OCI-LY1 (cell line): ENCODE measurements at regions not wholly inside any gene's neighbourhood (a gene's known extent, or its start where the extent isn't known, plus 50 kb on each side); places are given as distances from the start of the nearest gene placed in this dataset.

Experiments used
- H2AFZ ChIP-seq: fragments of 200-600 bp; sonication (generic), shearing (Covaris generic); 2 replicates; pipeline ENCODE4 v1.6.0; 2014; ENCODE audit warnings: antibody characterized with exemption, mild to moderate bottlenecking, low read length
- H3F3A ChIP-seq: fragments of 200-600 bp; sonication (generic), shearing (Covaris generic); 2 replicates; pipeline ENCODE4 v1.6.0; 2014; ENCODE audit warnings: mild to moderate bottlenecking, antibody characterized with exemption, low read length, moderate library complexity; ENCODE audit not compliant: insufficient read depth
- H3K27ac ChIP-seq: fragments of 200-600 bp; sonication (generic); 2 replicates; pipeline ENCODE4 v1.5.1; 2014; ENCODE audit warnings: low read length, mixed run types, mild to moderate bottlenecking, low read depth; ENCODE audit not compliant: poor library complexity, severe bottlenecking
- H3K27me3 ChIP-seq: fragments of 200-600 bp; sonication (generic); 2 replicates; pipeline ENCODE4 v1.6.0; 2014; ENCODE audit warnings: antibody characterized with exemption, mild to moderate bottlenecking, low read length, moderate library complexity; ENCODE audit not compliant: insufficient read depth
- H3K36me3 ChIP-seq: fragments of 200-600 bp; sonication (generic); 2 replicates; pipeline ENCODE4 v1.6.1; 2014; ENCODE audit warnings: mild to moderate bottlenecking, antibody characterized with exemption, low read length, moderate library complexity, mixed read lengths; ENCODE audit not compliant: insufficient read depth
- H3K4me1 ChIP-seq: fragments of 200-600 bp; sonication (generic); 2 replicates; pipeline ENCODE4 v1.5.1; 2014; ENCODE audit warnings: mild to moderate bottlenecking, low read length, moderate library complexity; ENCODE audit not compliant: insufficient read depth, severe bottlenecking
- H3K4me2 ChIP-seq: fragments of 200-600 bp; sonication (generic), shearing (Covaris generic); 2 replicates; pipeline ENCODE4 v1.6.1; 2014; ENCODE audit warnings: low read length
- H3K4me3 ChIP-seq: fragments of 200-600 bp; sonication (generic); 2 replicates; pipeline ENCODE4 v1.5.1; 2014; ENCODE audit warnings: low read length, low read depth, mild to moderate bottlenecking, mixed read lengths; ENCODE audit not compliant: poor library complexity, severe bottlenecking
- H3K79me2 ChIP-seq: fragments of 200-600 bp; shearing (Covaris generic); 2 replicates; pipeline ENCODE4 v1.6.1; 2016; ENCODE audit warnings: mixed run types, low read length, mixed read lengths; ENCODE audit not compliant: insufficient read depth
- H3K9ac ChIP-seq: fragments of 200-600 bp; sonication (generic), shearing (Covaris generic); 2 replicates; pipeline ENCODE4 v1.6.1; 2014; ENCODE audit warnings: mild to moderate bottlenecking, low read length, mixed read lengths
- H3K9me2 ChIP-seq: fragments of 200-600 bp; sonication (generic), shearing (Covaris generic); 2 replicates; pipeline ENCODE4 v1.6.1; 2014; ENCODE audit warnings: low read depth, mild to moderate bottlenecking, low read length, mixed read lengths
- H3K9me3 ChIP-seq: fragments of 200-600 bp; shearing (Covaris generic); 2 replicates; pipeline ENCODE4 v1.6.1; 2014; ENCODE audit warnings: low read length, mixed read lengths
- H4K20me1 ChIP-seq: fragments of 200-600 bp; sonication (generic), shearing (Covaris generic); 2 replicates; pipeline ENCODE4 v1.6.0; 2016; ENCODE audit warnings: mild to moderate bottlenecking, low read length; ENCODE audit not compliant: insufficient read depth
- CTCF ChIP-seq: fragments of 200-600 bp; sonication (generic), shearing (Covaris generic); IDR thresholded peaks from 2 replicates; pipeline ENCODE4 v1.5.1; 2017; ENCODE audit warnings: mild to moderate bottlenecking, antibody characterized with exemption, low read length, moderate library complexity, mixed read lengths
- EZH2 ChIP-seq: fragments of 200-600 bp; sonication (generic), shearing (Covaris generic); IDR thresholded peaks from 2 replicates; pipeline ENCODE4 v1.8.0; 2017; ENCODE audit warnings: borderline replicate concordance, mixed run types, mild to moderate bottlenecking, antibody characterized with exemption, low read length, moderate library complexity, mixed read lengths

- Histone ChIP-seq H2AFZ (no peak overlapping the region), H3F3A (no peaks in the 10 kb centered on the region), H3K9me3 (no peaks in the 10 kb centered on the region), H3K4me2 (no peak overlapping the region), H3K4me3 (no peak overlapping the region), H3K9me2 (no peaks in the 10 kb centered on the region), H3K79me2 (no peaks in the 10 kb centered on the region), H3K27me3 (0 out of 2 replicates have a peak, but pooled peaks cover 3% of the 10 kb centered on the region), H3K36me3 (no peaks in the 10 kb centered on the region), H3K9ac (no peak overlapping the region), H4K20me1 (no peaks in the 10 kb centered on the region), H3K27ac (no peak overlapping the region), H3K4me1 (no peaks in the 10 kb centered on the region)
- TF ChIP-seq CTCF: no peak
- TF ChIP-seq EZH2: no peak
Observed at GRCh38 chr2:11024687-11025086, 113.0 kb downstream of the KCNF1 start.

GRCh38 chr2:11026286-11026921, 114.7 kb downstream of the KCNF1 start:
- Histone ChIP-seq H3K36me3 (no peaks in the 10 kb centered on the region), H3K79me2 (no peaks in the 10 kb centered on the region), H4K20me1 (no peaks in the 10 kb centered on the region; the same call in 1 of the 2 replicates), H3K9me3 (no peaks in the 10 kb centered on the region), H3F3A (no peaks in the 10 kb centered on the region), H3K9ac (no peak overlapping the region), H3K9me2 (no peaks in the 10 kb centered on the region), H3K27ac (no peak overlapping the region), H3K4me2 (no peak overlapping the region), H3K4me3 (no peak overlapping the region), H3K27me3 (0 out of 2 replicates have a peak, but pooled peaks cover 3% of the 10 kb centered on the region), H3K4me1 (no peaks in the 10 kb centered on the region), H2AFZ (no peak overlapping the region)
- no peak for TF ChIP-seq CTCF
- no peak for TF ChIP-seq EZH2

- 0 out of 2 replicates have a peak, but pooled peaks cover 3% of the 10 kb centered on the region for H3K27me3 ChIP-seq
- TF ChIP-seq EZH2 (no peak), CTCF (no peak)
- no peak overlapping the region for H3K27ac ChIP-seq
- no peak overlapping the region for H2AFZ ChIP-seq
- no peaks in the 10 kb centered on the region for H3K9me2 ChIP-seq
- no peak overlapping the region for H3K4me3 ChIP-seq
- no peaks in the 10 kb centered on the region for H3K36me3 ChIP-seq
- H3K9ac ChIP-seq: no peak overlapping the region
- H3F3A ChIP-seq: no peaks in the 10 kb centered on the region
- H3K4me1 ChIP-seq: no peaks in the 10 kb centered on the region
- no peaks in the 10 kb centered on the region for H3K9me3 ChIP-seq
- no peaks in the 10 kb centered on the region; the same call in 1 of the 2 replicates for H4K20me1 ChIP-seq
- H3K79me2 ChIP-seq: no peaks in the 10 kb centered on the region
- no peak overlapping the region for H3K4me2 ChIP-seq
Observed at GRCh38 chr2:11027195-11027594, 115.5 kb downstream of the KCNF1 start.
